Ectodermal cell (in vitro differentiated cells): ENCODE measurements at regions not wholly inside any gene's neighbourhood (a gene's known extent, or its start where the extent isn't known, plus 50 kb on each side); places are given as distances from the start of the nearest gene placed in this dataset.

ENCODE experiments used
- H3K27ac ChIP-seq: 2 replicates; pipeline ENCODE4 v1.7.0; 2013; ENCODE audit warnings: mild to moderate bottlenecking, low read depth, low read length; ENCODE audit not compliant: insufficient read depth, poor library complexity, severe bottlenecking
- H3K27me3 ChIP-seq: 2 replicates; pipeline ENCODE4 v1.7.0; 2013; ENCODE audit warnings: mild to moderate bottlenecking, low read length; ENCODE audit not compliant: insufficient read depth, control insufficient read depth, poor library complexity, severe bottlenecking
- H3K36me3 ChIP-seq: one replicate; pipeline ENCODE4 v1.7.0; 2013; ENCODE audit warnings: low read length; ENCODE audit not compliant: control insufficient read depth, insufficient read depth
- H3K4me1 ChIP-seq: one replicate; pipeline ENCODE4 v1.7.0; 2013; ENCODE audit warnings: low read length; ENCODE audit not compliant: control insufficient read depth, insufficient read depth
- H3K4me3 ChIP-seq: 2 replicates; pipeline ENCODE4 v1.7.0; 2013; ENCODE audit warnings: low read depth, low read length, control low read depth; ENCODE audit not compliant: insufficient read depth
- H3K9me3 ChIP-seq: 2 replicates; pipeline ENCODE4 v1.7.0; 2013; ENCODE audit warnings: mild to moderate bottlenecking, low read length, moderate library complexity; ENCODE audit not compliant: control insufficient read depth
- WGBS, 2 experiments: methylation state at CpG; one replicate each; pipeline ENCODE4 v1.1.7; 2013; ENCODE audit warnings: missing lambda C conversion rate in 2 of 2; 5-methylcytosine and 5-hydroxymethylcytosine counted together

GRCh38 chr7:109950256-109950655 lies 1140.7 kb upstream of the LRRN3 start:
- no peak overlapping the region for H3K4me3 ChIP-seq
- H3K36me3 ChIP-seq = no peaks in the 10 kb centered on the region
- H3K27ac ChIP-seq = no peak overlapping the region
- no peaks in the 10 kb centered on the region for H3K9me3 ChIP-seq
- 86 to 93% methylated on average over 2 of the region's 2 CpGs for WGBS, 2 experiments
- H3K27me3 ChIP-seq = no peaks in the 10 kb centered on the region
- H3K4me1 ChIP-seq = no peaks in the 10 kb centered on the region

GRCh38 chr7:109950821-109951564 lies 1139.9 kb upstream of the LRRN3 start:
- no peaks in the 10 kb centered on the region for H3K9me3 ChIP-seq
- H3K4me3 ChIP-seq = no peak overlapping the region
- 94 to 95% methylated on average over 1 to 3 of the region's 3 CpGs for WGBS, 2 experiments
- H3K36me3 ChIP-seq = no peaks in the 10 kb centered on the region
- no peak overlapping the region for H3K27ac ChIP-seq
- H3K4me1 ChIP-seq = no peaks in the 10 kb centered on the region
- no peaks in the 10 kb centered on the region for H3K27me3 ChIP-seq

- WGBS, 2 experiments = 93 to 95% methylated on average over 4 of the region's 4 CpGs
- no peaks in the 10 kb centered on the region for H3K4me1 ChIP-seq
- H3K4me3 ChIP-seq = no peak overlapping the region
- H3K27me3 ChIP-seq = no peaks in the 10 kb centered on the region
- H3K9me3 ChIP-seq = no peaks in the 10 kb centered on the region
- H3K36me3 ChIP-seq = no peaks in the 10 kb centered on the region
- H3K27ac ChIP-seq = no peak overlapping the region
Observed at GRCh38 chr7:109951565-109951928, 1139.4 kb upstream of the LRRN3 start.

GRCh38 chr7:109955986-109956385 lies 1134.9 kb upstream of the LRRN3 start:
- H3K4me1 ChIP-seq = peaks cover 3% of the 10 kb centered on the region
- H3K36me3 ChIP-seq = no peaks in the 10 kb centered on the region
- H3K4me3 ChIP-seq = no peak overlapping the region
- no peaks in the 10 kb centered on the region for H3K27me3 ChIP-seq
- no peak overlapping the region for H3K27ac ChIP-seq
- no peaks in the 10 kb centered on the region for H3K9me3 ChIP-seq

GRCh38 chr7:109956916-109957315 lies 1134.0 kb upstream of the LRRN3 start:
- H3K27me3 ChIP-seq = no peaks in the 10 kb centered on the region
- H3K36me3 ChIP-seq = no peaks in the 10 kb centered on the region
- no peak overlapping the region for H3K4me3 ChIP-seq
- H3K9me3 ChIP-seq = no peaks in the 10 kb centered on the region
- peaks cover 3% of the 10 kb centered on the region for H3K4me1 ChIP-seq
- H3K27ac ChIP-seq = no peak overlapping the region

GRCh38 chr7:109963741-109964140 lies 1127.2 kb upstream of the LRRN3 start:
- Histone ChIP-seq H3K27me3 (no peaks in the 10 kb centered on the region), H3K4me1 (no peaks in the 10 kb centered on the region), H3K4me3 (no peak overlapping the region), H3K36me3 (no peaks in the 10 kb centered on the region), H3K27ac (no peak overlapping the region), H3K9me3 (no peaks in the 10 kb centered on the region)
- 100% methylated on average over 2 of the region's 3 CpGs; no CpG with 5 or more reads in 1 of the 2 experiments for WGBS, 2 experiments

- Histone ChIP-seq H3K27ac (no peak overlapping the region), H3K36me3 (no peaks in the 10 kb centered on the region), H3K4me3 (no peak overlapping the region), H3K4me1 (no peaks in the 10 kb centered on the region), H3K27me3 (no peaks in the 10 kb centered on the region), H3K9me3 (no peaks in the 10 kb centered on the region)
- 88 to 93% methylated on average over 2 of the region's 2 CpGs for WGBS, 2 experiments
Observed at GRCh38 chr7:109964780-109965179, 1126.1 kb upstream of the LRRN3 start.

- Histone ChIP-seq H3K27me3 (no peaks in the 10 kb centered on the region), H3K36me3 (no peaks in the 10 kb centered on the region), H3K9me3 (no peaks in the 10 kb centered on the region), H3K4me1 (no peaks in the 10 kb centered on the region), H3K4me3 (no peak overlapping the region), H3K27ac (no peak overlapping the region)
Observed at GRCh38 chr7:109967406-109967805, 1123.5 kb upstream of the LRRN3 start.

- H3K4me1 ChIP-seq = no peaks in the 10 kb centered on the region
- no CpG with 5 or more reads among the region's 1 CpG for WGBS, 2 experiments
Observed at GRCh38 chr7:109983618-109984017, 1107.3 kb upstream of the LRRN3 start.

GRCh38 chr7:109984729-109985128 lies 1106.2 kb upstream of the LRRN3 start:
- H3K27me3 ChIP-seq = no peaks in the 10 kb centered on the region
- no peak overlapping the region for H3K4me3 ChIP-seq
- no peaks in the 10 kb centered on the region for H3K36me3 ChIP-seq
- no peaks in the 10 kb centered on the region for H3K9me3 ChIP-seq
- H3K27ac ChIP-seq = no peak overlapping the region
- 89% methylated on average over 5 of the region's 5 CpGs for WGBS, 2 experiments
- no peaks in the 10 kb centered on the region for H3K4me1 ChIP-seq

More at GRCh38 chr7:109983618-109984017, 1107.3 kb upstream of the LRRN3 start:
- H3K4me3 ChIP-seq = no peak overlapping the region
- H3K27ac ChIP-seq = no peak overlapping the region
- no peaks in the 10 kb centered on the region for H3K36me3 ChIP-seq
- H3K27me3 ChIP-seq = no peaks in the 10 kb centered on the region
- no peaks in the 10 kb centered on the region for H3K9me3 ChIP-seq

GRCh38 chr7:109986701-109987100 lies 1104.2 kb upstream of the LRRN3 start:
- no peaks in the 10 kb centered on the region for H3K36me3 ChIP-seq
- H3K27me3 ChIP-seq = no peaks in the 10 kb centered on the region
- no peak overlapping the region for H3K4me3 ChIP-seq
- H3K27ac ChIP-seq = no peak overlapping the region
- WGBS, 2 experiments = 76 to 79% methylated on average over 2 of the region's 2 CpGs
- no peaks in the 10 kb centered on the region for H3K9me3 ChIP-seq
- H3K4me1 ChIP-seq = no peaks in the 10 kb centered on the region
